Osteocyte (in vitro differentiated cells): ENCODE measurements at regions not wholly inside any gene's neighbourhood (a gene's known extent, or its start where the extent isn't known, plus 50 kb on each side); places are given as distances from the start of the nearest gene placed in this dataset.

ENCODE experiments used
- DNase-seq: peaks from one replicate; pipeline ENCODE4 v3.0.0; 2021; ENCODE audit warnings: mixed read lengths; ENCODE audit not compliant: unreplicated experiment; ENCODE audit errors: extremely low spot score
- H3K27ac Mint-ChIP-seq: one replicate; pipeline ENCODE4 v1.8.0; 2021; ENCODE audit warnings: mild to moderate bottlenecking, mixed read lengths; ENCODE audit not compliant: unreplicated experiment
- H3K27me3 Mint-ChIP-seq: one replicate; pipeline ENCODE4 v1.8.0; 2021; ENCODE audit warnings: mixed read lengths; ENCODE audit not compliant: unreplicated experiment
- H3K36me3 Mint-ChIP-seq: one replicate; pipeline ENCODE4 v1.8.0; 2021; ENCODE audit warnings: mixed read lengths; ENCODE audit not compliant: unreplicated experiment
- H3K4me1 Mint-ChIP-seq: one replicate; pipeline ENCODE4 v1.8.0; 2021; ENCODE audit warnings: mixed read lengths; ENCODE audit not compliant: unreplicated experiment
- H3K4me3 Mint-ChIP-seq: one replicate; pipeline ENCODE4 v1.8.0; 2021; ENCODE audit warnings: mild to moderate bottlenecking, moderate library complexity, mixed read lengths; ENCODE audit not compliant: unreplicated experiment
- H3K9me3 Mint-ChIP-seq: one replicate; pipeline ENCODE4 v1.8.0; 2021; ENCODE audit warnings: mixed read lengths; ENCODE audit not compliant: unreplicated experiment
- TF ChIP-seq, protein P1 (sequence below): fragments of 200-600 bp; sonication (generic); IDR thresholded peaks from 2 replicates; pipeline ENCODE4 v1.5.0; 2021; ENCODE audit warnings: antibody characterized with exemption, mild to moderate bottlenecking, moderate library complexity

GRCh38 chr15:81786776-81787175 lies 259.0 kb downstream of the MEX3B start:
- H3K27me3 Mint-ChIP-seq = peaks cover 12% of the 10 kb centered on the region
- H3K9me3 Mint-ChIP-seq = no peaks in the 10 kb centered on the region
- no peaks in the 10 kb centered on the region for H3K36me3 Mint-ChIP-seq
- TF ChIP-seq, protein P1, sequence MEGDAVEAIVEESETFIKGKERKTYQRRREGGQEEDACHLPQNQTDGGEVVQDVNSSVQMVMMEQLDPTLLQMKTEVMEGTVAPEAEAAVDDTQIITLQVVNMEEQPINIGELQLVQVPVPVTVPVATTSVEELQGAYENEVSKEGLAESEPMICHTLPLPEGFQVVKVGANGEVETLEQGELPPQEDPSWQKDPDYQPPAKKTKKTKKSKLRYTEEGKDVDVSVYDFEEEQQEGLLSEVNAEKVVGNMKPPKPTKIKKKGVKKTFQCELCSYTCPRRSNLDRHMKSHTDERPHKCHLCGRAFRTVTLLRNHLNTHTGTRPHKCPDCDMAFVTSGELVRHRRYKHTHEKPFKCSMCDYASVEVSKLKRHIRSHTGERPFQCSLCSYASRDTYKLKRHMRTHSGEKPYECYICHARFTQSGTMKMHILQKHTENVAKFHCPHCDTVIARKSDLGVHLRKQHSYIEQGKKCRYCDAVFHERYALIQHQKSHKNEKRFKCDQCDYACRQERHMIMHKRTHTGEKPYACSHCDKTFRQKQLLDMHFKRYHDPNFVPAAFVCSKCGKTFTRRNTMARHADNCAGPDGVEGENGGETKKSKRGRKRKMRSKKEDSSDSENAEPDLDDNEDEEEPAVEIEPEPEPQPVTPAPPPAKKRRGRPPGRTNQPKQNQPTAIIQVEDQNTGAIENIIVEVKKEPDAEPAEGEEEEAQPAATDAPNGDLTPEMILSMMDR = no peak
- DNase-seq = peak; percentile 7
- no peak overlapping the region for H3K4me3 Mint-ChIP-seq
- H3K27ac Mint-ChIP-seq = no peak overlapping the region
- H3K4me1 Mint-ChIP-seq = no peaks in the 10 kb centered on the region

- H3K27ac Mint-ChIP-seq = no peak overlapping the region
- no peaks in the 10 kb centered on the region for H3K9me3 Mint-ChIP-seq
- peaks cover 12% of the 10 kb centered on the region for H3K27me3 Mint-ChIP-seq
- no peak overlapping the region for H3K4me3 Mint-ChIP-seq
- TF ChIP-seq, protein P1 = no peak
- peak; percentile 17 for DNase-seq
- no peaks in the 10 kb centered on the region for H3K36me3 Mint-ChIP-seq
- H3K4me1 Mint-ChIP-seq = no peaks in the 10 kb centered on the region
Observed at GRCh38 chr15:81785679-81786078, 260.1 kb downstream of the MEX3B start.

DNA sequence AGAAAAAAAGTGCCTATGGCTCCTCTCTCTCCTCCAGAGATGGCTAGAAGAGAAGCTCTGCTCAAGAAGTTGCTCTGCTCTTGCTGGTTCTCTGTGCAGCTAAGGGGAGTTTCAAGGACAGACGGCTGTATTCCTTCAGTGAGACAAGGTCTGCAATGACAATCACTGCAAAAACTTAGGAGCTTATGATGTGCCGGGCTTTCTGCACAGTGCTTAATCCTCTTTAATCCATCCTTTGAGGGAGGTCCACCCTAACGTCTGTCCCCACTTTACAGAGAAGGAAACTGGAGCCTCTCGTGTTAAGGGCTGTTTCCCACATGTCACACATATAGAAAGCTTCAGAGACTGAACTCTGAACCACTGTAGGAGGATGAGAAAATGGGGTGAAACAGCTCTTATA lies 260.6 kb downstream of the MEX3B start:
- H3K27ac Mint-ChIP-seq = no peak overlapping the region
- TF ChIP-seq, protein P1 = no peak

DNA sequence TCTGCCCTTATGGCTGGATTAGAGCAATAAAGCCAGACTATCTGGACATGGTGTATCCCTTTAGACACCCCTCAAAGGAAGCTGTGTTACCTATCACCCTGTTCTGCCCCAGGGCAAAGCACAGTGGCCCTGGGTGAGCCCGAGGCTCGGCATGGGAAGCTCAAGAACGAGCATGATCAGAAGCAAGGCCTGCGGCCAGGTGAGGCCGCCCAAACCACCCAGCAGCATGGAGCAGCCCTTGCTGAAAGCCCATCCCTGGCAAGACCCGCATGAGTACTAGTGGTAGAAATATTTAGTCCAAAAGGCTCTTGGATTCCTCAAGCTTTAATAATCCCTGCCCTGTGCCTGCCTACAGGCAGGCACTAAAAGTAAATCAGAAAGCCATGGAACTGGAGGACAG lies 261.1 kb downstream of the MEX3B start:
- Mint-ChIP-seq H3K27ac (no peak overlapping the region), H3K27me3 (peaks cover 11% of the 10 kb centered on the region), H3K4me3 (no peak overlapping the region), H3K4me1 (no peaks in the 10 kb centered on the region), H3K9me3 (no peaks in the 10 kb centered on the region), H3K36me3 (no peaks in the 10 kb centered on the region)
- TF ChIP-seq, protein P1 = no peak
- DNase-seq = peak; percentile 56

More for the DNA sequence above, 260.6 kb downstream of the MEX3B start:
- DNase-seq = peak; percentile 23
- Mint-ChIP-seq H3K9me3 (no peaks in the 10 kb centered on the region), H3K4me1 (no peaks in the 10 kb centered on the region), H3K4me3 (no peak overlapping the region), H3K27me3 (peaks cover 12% of the 10 kb centered on the region), H3K36me3 (no peaks in the 10 kb centered on the region)

DNA sequence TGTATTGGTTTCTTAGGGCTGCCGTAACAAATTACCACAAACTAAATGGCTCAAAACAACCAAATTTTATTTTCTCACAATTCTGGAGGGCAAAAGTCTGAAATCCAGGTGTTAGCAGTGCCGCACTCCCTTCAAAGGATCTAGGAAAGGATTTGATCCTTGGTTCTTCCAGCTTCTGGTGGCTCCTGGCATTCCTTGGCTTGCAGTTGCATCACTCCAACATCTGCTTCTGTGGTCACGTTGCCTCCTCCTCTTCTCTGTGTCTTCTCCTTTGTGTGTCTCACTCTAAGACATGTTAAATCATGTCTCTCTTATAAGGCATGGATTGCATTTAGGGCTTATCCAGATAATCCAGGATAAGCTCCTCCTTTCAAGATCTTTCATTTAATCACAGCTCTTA lies 262.2 kb downstream of the MEX3B start:
- Mint-ChIP-seq H3K27me3 (peaks cover 5% of the 10 kb centered on the region), H3K36me3 (no peaks in the 10 kb centered on the region), H3K9me3 (no peaks in the 10 kb centered on the region), H3K4me1 (no peaks in the 10 kb centered on the region), H3K4me3 (no peak overlapping the region), H3K27ac (no peak overlapping the region)
- TF ChIP-seq, protein P1 = no peak
- DNase-seq = peak; percentile 3
